ENCODE measurements at regions not wholly inside any gene's neighbourhood (a gene's known extent, or its start where the extent isn't known, plus 50 kb on each side); places are given as distances from the start of the nearest gene placed in this dataset.

DNA sequence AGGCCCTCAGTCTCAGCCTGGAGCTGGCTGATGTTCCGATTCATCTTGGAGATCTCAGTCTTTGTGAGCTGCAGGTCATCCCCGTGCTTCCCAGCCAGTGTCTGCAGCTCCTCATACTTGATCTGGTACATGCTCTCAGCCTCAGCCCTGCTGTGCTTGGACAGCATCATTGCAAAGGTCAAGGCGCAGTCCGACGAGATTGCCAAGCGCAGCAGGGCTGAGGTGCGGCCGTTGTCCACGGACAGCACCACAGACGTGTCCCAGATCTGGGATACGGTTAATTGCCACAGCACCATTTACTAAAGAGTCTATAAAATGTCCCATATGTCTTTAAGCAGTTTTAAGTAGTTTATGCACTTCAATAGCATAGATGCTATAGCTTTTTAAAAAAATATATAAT lies 965.7 kb downstream of the FSCB start:
- no peak for TF ChIP-seq POLR2A (IDR thresholded peaks at IDR 0.05)
- TF ChIP-seq, protein P1, sequence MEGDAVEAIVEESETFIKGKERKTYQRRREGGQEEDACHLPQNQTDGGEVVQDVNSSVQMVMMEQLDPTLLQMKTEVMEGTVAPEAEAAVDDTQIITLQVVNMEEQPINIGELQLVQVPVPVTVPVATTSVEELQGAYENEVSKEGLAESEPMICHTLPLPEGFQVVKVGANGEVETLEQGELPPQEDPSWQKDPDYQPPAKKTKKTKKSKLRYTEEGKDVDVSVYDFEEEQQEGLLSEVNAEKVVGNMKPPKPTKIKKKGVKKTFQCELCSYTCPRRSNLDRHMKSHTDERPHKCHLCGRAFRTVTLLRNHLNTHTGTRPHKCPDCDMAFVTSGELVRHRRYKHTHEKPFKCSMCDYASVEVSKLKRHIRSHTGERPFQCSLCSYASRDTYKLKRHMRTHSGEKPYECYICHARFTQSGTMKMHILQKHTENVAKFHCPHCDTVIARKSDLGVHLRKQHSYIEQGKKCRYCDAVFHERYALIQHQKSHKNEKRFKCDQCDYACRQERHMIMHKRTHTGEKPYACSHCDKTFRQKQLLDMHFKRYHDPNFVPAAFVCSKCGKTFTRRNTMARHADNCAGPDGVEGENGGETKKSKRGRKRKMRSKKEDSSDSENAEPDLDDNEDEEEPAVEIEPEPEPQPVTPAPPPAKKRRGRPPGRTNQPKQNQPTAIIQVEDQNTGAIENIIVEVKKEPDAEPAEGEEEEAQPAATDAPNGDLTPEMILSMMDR (IDR thresholded peaks at IDR 0.05): no peak
